HG03575 (cell line): ENCODE measurements at regions not wholly inside any gene's neighbourhood (a gene's known extent, or its start where the extent isn't known, plus 50 kb on each side); places are given as distances from the start of the nearest gene placed in this dataset.

Experiments
- ATAC-seq: cut with Tn5 transposase; IDR thresholded peaks from one replicate; pipeline ENCODE4 v1.9.1; 2021; ENCODE audit not compliant: unreplicated experiment, insufficient number of reproducible peaks, low FRiP score; ENCODE audit errors: extremely low read depth

GRCh38 chr3:25300141-25300540, 127.9 kb upstream of the RARB start:
- ATAC-seq = no peak

DNA sequence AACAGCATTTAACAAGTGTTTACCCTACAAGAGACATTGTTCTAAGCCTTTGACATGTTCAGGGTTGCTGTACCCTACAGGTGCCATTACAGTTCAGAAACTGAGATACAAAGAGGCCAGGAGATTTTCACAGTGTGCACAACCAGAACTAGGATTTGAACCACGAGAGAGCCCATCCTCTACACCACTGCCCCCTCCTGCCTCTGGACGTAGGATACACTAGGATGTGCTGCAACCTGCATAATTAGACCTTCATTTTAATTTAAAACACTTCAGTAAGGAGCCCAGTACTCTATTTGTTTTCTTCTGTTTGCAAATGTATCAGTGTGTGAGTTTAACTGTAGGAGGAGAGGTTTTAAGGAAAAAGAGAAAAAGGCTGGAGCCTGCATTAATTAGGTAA, 123.1 kb upstream of the RARB start:
- no peak for ATAC-seq

GRCh38 chr3:25306066-25306465, 122.0 kb upstream of the RARB start:
- ATAC-seq = no peak

GRCh38 chr3:25306705-25307104, 121.4 kb upstream of the RARB start:
- ATAC-seq = no peak

- ATAC-seq = no peak
Measured at GRCh38 chr3:25313286-25313685, 114.8 kb upstream of the RARB start.

DNA sequence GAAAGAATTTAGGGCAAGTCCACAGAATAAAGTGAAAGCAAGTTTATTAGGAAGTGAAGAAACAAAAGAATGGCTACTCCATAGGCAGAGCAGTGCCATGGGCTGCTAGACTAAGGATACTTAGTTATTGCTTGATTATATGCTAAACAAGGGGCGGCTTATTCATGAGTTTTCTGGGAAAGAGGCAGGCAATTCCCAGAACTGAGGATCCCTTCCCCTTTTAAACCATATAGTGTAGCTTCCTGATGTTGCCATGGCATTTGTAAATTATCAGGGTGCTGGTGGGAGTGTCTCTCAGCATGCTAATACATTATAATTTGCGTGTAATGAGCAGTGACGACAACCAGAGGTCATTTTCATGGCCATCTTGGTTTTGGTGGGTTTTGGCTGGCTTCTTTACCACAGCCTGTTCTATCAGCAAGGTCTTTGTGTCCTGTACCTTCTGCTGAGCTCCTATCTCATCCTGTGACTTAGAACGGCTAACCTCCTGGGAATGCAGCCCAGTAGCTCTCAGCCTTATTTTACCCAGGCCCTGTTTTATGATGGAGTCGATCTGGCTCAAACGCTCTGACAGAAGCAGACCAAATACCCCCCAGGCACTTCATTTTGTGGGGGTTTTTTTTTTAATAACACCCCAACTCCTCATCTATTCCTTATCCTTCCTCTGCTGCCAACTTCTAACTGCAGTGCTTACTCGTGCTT, 103.0 kb upstream of the RARB start:
- ATAC-seq = no peak

DNA sequence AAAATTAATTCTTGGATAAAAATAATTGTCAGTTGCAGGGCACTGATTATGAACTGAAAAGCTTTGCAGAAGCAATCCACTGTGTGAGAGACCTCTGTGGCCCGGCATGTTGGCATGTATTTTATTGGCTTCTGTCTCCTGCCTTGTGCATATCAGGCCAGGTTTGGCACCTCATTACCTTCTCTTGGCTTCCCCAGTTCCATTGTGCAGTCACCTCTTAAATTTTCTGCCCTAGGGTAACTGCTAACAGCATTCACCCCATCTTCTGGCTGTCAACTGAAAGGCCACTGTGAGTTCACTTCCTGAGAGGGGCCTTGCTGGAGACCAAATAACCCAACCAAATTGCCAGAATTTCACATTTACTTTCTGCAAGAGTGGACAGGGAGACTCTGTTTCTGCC, 92.7 kb upstream of the RARB start:
- no peak for ATAC-seq

GRCh38 chr3:25338158-25338725, 89.8 kb upstream of the RARB start:
- no peak for ATAC-seq

DNA sequence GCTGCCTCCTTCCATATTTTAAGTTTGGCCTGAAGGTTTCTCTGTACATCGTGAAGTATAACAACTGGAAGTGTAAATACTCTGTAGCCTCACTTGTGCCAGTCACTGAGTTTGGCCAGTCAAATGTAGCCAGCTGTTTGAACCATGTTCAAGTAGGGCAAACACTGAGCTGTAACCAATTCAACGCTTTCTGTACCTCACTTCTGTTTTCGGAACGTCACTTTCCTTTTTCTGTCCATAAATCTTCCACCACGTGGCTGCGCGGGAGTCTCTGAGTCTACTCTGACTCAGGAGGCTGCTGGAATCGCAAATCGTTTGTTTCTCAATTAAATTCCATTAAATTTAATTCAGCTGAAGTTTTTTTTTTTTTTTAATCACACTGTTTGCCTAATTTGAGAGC, 88.8 kb upstream of the RARB start:
- no peak for ATAC-seq

GRCh38 chr3:25344670-25345069, 83.4 kb upstream of the RARB start:
- ATAC-seq = no peak

DNA sequence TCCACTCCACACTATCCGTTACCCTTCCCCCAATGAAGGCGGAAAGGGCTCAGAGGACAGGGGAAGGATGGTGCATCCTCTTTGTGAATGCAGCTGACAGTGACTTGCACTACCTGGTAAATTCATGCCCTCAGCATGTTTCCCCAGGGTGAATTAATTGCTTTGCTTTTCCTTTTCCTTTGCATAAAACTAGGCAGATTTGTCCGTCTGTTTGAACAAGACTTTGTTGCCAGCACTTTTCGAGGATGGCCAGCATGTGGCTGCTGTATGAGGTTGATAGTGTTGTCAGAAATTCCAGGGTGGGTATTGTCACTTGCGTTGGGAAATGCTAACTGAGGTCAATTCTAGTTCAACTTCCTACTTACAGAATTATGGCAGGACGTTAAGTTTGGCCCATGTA, 79.0 kb upstream of the RARB start:
- no peak for ATAC-seq

GRCh38 chr3:25349828-25350724, 78.0 kb upstream of the RARB start:
- ATAC-seq = no peak

DNA sequence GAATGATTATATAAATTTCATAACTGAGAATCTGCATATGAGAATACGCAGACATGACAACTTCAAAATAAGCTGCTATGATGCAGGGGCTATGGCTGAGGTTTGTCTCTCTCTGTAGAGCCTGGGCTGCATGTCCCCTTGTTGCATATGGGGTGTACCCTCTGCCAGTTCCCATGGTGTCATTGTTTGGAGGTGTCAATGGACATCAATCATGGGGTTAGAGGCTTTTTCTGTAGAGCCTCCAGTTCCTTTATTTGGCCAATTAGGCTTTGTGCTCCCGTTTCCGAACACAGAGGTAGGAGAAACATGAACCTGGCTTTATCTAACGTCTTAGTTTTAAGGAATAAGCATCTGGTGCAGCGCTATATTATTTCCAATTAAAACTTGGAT, 77.3 kb upstream of the RARB start:
- ATAC-seq = no peak

- no peak for ATAC-seq
Measured at GRCh38 chr3:25354071-25354470, 74.0 kb upstream of the RARB start.

DNA sequence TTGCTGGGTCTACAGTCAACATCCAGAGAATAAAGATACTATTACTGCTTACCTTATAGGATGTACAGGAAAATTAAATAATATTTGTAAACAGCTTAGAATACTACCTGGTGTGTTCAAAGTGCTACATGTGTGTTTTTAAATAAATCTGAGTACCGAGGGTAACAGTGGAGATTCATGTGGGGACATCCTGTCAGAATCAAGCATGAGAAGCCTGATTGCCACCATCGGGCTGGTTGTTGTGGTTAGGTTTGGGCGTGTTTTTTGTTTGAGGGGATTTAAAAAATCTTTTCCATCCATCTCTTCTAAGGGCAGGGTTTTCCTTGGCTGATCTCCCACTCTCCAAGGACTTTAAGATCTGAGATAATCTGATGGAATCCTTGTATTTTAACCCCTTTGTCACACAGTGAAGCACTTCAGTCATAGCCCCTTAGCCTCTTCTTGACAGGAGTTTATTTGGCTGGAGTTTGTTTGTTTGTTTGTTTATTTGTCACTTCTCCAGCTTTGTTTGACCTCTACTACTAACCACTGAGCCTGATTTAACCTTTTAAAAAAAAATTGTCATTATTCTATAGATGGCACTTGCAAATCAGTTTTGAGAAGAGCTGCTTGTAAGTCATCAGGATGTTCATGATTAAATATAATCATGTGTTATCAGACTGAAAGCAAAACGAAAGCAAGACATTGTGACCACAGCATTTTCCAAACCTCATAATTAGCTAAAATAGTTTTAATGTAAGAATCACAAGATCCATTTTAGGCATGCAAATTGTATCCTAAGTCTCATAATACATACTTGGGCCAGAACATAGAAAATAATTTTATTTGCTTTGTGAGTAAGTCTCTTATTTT, 72.8 kb upstream of the RARB start:
- no peak for ATAC-seq

GRCh38 chr3:25355998-25356397, 72.1 kb upstream of the RARB start:
- ATAC-seq = no peak

DNA sequence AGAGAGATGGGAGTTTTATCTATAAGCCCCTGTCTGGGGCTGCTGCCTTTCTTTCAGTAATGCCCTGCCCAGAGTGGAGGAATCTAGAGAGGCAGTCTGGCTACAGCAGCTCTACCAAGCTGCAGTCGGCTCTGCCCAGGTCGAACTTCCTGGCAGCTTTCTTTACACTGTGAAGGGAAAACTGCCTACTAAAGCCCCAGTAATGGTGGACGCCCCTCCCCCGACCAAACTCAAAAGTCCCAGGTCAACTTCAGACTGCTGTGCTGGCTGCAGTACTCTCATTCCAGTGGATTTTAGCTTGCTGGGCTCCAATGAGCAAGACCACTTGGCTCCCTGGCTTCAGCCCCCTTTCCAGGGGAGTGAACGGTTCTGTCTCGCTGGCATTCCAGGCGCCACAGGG, 65.9 kb upstream of the RARB start:
- no peak for ATAC-seq

- no peak for ATAC-seq
Measured at GRCh38 chr3:25365636-25366035, 62.4 kb upstream of the RARB start.

GRCh38 chr3:25367025-25367424, 61.0 kb upstream of the RARB start:
- no peak for ATAC-seq
